ENCODE measurements at regions not wholly inside any gene's neighbourhood (a gene's known extent, or its start where the extent isn't known, plus 50 kb on each side); places are given as distances from the start of the nearest gene placed in this dataset.

DNA sequence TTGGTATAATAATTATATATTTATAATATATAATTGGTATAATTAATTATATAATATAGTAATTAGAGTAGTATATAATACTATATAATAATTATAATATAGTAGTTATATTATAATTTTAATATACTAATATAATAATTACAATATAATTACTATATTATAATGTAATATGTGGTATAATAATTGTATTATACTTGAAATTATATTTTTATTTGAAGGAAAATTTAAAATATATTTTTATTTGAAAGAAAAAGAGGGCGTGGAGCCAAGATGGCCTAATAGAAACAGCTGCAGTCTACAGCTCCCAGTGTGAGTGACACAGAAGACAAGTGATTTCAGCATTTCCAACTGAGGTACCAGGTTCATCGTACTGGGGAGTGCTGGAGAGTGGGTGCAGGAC is 365.9 kb downstream of the MMUT start:
- DNase-seq, result no peak

DNA sequence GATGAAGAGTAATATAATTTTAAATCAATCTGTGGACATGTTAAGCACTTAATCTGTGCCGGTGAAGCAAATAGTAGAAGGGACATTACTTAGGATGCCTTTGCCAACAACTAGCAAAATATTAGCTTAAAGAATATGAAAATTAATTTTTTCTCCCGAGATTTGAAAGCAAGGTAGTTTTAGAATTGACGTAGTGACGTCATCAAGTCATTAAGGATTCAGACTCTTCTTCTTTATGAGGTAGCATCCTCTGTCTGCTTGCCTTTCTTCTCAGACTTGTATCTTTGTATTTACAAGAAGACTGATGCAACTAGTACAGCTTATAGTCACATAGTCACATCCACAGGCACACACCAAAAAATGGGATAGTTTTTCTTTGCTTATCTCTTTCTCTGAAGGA is 374.4 kb downstream of the MMUT start:
- DNase-seq, result no peak

DNA sequence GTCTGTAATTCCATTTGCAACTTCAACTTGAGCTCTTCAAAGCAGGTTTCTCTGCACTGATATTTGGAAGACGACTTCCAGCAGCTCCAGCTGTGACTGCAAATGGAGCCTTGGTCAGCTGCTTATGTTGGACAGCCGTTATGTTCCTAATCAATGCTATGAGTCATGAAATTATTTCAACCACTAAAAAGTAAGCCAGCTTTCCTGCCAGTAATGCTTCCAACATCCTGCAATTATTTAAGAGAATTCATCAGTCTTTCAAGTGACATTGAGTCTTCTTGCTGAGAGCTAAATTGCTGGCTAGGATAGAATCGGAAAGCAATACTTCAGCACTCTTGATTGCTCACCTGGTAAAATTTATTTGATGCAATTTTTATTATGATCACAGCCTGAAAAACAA is 375.7 kb downstream of the MMUT start:
- no peak for DNase-seq

DNA sequence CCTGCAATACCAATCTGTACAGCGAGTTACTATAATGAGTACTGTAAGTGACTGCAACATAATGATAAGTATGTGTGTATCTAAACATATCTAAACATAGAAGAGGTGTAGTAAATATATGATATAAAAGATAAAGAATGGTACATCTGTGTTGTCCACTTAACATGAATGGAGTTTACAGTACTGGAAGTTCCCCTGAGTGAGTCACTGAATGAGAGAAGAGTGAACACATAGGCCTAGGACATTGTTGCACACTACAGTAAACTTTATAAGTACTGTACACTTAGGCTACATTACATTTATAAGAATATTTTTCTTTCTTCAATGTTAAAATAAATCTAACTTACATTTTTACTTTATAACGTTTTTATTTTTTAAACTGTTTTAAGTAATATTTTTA is 380.4 kb downstream of the MMUT start:
- DNase-seq, result no peak

DNA sequence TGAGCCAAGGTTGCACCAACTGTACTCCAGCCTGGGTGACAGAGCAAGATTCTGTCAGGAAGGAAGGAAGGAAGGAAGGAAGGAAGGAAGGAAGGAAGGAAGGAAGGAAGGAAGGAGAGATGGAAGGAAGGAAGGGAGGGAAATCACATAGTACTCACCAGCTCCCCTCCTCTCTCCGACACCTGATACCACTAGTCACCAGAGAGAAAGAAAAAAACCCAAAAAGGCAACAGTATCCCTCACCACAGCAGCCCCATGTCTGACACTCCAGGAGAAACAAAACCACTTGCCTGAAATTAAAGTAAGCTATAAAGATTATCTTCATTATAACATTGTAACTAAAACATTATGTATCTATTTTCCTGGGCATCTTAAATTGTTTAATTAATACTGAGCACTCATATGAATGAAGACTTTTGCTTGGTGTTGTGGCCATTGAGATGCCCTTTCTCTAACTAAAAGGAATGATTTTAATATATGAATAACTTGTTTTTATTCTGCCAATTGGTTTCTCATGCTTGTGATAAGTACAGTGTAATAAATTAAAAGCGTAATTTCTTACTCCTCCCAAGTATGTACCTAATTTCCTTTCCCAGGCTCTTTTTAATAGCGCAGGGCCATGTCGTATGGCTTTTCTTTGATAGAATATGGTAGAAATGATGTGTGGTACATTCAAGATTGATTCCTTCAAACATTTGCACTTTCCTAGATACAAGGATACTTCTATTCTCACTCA is 390.0 kb downstream of the MMUT start:
- DNase-seq, result no peak

DNA sequence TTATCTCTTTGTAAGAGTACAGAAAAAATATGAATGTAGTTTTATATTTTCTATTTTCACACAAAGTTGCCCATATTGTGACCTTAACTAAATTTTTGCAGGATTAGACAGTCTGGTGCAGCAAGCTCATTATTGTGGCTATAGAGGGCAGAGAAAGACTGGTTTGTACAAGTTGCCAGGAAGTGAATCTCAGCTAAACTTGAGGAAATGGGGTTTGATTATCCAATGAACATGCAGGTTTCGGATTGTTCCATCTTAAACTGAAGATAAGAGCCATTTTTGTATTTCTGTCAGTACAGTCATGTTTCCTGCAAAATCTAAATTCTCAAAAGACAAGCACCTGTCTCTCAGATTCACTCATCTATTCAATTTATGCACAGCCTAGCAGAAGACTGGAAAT is 390.9 kb downstream of the MMUT start:
- no peak for DNase-seq

DNA sequence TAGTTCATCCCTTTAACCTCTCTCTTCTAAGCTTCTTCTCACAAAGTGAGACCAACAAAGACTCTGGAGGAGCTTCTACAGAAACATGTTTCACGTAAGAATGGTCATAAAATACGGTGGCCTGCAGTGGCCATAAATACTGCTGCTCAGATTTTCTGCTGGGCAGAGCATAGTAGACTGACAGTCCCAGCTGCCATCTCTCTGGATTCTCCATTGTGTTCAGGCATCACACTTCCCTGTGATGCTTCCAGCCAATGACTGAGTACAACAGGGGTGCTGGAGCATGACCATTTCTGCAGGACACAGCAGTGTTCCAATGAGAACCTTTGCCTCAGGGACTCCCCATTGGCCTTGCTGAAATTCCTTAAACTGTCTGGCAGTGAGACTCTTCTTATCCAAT is 392.6 kb downstream of the MMUT start:
- DNase-seq, result no peak

DNA sequence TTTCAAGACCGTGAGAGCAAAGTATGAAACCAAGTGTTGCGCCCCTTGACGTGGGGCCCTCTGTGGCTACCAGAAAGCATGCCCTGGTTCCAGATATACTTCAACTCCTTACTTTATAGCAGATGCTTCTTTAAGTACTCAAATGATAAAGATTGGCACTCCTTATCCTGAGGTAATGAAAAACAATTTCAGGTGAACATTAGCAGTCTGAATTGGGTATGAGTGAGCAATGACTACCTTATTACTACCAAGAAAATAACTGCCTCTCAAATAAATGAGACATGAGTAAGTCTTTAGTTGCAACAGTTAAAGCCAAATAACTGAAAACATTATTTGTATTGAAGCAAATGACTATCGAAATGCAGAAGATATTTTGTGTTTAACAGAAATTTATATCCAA is 408.7 kb downstream of the MMUT start:
- no peak for DNase-seq

DNA sequence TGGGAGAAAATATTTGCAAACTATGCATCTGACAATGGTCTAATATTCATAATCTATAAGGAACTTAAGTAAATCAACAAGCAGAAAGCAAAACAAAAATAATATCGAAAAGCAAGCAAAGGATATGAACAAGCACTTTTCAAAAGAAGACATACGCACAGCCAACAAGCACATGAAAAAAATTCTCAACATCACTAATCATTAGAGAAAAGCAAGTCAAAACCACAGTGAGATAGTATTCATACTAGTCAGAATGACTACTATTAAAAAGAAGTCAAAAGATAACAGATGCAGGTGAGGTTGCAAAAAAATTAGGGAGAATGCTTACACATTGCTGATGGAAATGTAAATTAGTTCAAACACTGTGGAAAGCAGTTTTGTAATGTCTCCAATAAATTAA is 410.2 kb downstream of the MMUT start:
- no peak for DNase-seq

DNA sequence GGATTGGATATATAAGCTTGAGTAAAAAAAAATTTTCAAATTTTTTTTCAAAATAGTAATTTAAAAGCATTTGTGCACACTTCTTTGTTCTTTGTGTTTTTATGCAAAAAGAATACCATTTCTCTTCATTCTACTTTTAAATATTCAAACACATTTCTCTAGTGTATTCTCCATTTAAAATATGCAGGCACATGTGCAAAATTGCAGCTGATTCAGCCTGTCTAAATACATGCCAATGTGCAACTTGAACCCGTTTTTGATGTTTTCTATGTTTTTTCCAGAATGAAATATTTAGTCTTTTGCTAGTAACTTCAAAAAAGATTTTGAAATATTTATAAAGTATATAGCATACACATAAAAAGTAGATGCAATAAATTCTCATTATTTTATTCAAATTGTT is 411.8 kb downstream of the MMUT start:
- no peak for DNase-seq

DNA sequence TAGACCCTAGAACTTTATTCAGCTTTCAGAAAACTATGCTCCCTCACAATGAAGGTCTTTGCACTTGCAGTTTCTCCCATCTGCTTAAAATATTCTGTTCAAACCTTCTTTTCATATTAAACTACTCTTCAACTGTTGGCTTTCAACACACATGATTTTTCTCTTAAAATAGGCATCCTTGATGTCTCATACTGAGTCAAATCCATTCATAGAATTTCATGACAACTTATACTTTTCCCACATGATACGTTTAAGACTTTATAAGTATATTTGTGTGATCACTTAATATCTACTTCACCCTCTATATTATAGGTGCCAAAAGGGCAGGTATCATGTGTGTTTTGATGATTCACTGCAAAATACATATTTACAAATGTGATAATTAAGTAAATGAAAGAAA is 412.5 kb downstream of the MMUT start:
- no peak for DNase-seq

DNA sequence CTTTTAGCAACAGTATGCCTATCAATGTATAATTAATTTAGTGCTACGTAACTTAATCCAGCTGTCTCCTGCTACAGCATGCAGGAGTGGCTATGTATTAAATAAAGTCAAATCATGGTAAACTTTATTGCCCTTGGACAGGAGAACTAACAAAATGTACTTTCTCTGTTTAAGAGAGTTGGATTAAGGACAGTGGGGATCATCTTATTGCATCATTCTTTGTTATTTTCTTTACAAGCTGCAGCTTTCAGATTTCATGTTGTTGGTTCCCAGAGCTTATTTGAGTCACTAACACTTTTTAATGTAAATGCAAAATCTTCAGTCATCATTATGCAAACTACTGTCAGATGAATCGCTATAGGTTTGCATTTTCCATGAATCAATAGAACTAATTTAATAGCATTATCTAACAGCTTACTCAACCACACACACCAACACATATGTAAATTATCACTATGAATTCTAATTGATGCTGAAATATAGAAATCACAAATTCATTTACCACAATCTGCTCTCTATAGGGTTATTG is 424.7 kb downstream of the MMUT start:
- DNase-seq, result no peak

DNA sequence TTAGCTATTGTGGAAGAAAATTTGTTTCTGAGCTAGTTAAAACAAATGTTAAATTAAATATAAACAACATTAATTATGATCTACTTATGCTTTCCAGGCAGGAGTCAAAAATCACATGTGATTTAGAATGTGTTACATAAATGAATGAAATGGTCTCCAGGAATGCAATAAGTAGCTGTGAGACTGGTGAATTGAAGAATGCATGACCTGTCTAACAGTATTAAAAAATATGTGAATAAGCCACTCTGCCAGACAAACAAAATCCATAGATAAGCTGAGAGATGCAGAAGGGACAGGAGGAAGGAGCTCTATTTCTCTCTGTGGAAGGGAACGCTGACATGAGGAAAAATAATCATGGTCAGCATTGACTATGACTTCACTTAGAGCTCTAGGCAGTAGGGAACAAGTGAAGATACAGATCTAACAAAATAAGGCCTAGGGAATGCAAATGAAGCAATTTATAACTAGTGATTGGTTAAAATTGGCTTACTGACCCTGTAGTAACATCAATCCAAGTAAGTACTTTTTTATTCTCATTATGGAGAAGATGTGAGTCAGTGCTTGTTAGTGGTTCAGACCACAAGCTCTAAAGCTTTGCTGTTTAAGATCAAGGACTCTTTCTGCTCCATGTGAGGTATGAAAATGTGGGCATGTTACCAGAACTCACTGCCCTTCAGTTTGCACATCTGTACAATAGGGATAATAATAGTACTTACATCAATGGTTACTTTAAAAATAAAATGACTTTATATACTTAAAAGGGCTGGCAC is 432.6 kb downstream of the MMUT start:
- DNase-seq, result no peak

DNA sequence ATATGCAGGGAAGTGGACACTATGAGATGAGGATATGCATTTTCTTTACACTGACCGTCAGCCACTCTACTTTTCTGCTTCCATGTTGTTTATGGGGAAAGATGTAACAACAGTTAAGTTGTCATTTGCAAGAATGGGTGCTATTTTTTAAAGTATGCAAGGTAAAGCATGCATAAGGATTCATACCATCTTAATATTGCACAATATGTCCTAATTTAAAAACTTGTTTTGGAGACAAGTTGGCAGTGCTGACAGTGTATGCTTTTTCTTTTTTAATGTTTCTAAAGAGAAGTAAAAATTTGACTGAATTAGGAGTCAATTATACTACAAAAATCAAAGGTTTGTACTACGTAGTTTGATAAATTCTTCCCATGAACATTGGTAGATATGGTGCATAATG is 435.4 kb downstream of the MMUT start:
- DNase-seq, result no peak

DNA sequence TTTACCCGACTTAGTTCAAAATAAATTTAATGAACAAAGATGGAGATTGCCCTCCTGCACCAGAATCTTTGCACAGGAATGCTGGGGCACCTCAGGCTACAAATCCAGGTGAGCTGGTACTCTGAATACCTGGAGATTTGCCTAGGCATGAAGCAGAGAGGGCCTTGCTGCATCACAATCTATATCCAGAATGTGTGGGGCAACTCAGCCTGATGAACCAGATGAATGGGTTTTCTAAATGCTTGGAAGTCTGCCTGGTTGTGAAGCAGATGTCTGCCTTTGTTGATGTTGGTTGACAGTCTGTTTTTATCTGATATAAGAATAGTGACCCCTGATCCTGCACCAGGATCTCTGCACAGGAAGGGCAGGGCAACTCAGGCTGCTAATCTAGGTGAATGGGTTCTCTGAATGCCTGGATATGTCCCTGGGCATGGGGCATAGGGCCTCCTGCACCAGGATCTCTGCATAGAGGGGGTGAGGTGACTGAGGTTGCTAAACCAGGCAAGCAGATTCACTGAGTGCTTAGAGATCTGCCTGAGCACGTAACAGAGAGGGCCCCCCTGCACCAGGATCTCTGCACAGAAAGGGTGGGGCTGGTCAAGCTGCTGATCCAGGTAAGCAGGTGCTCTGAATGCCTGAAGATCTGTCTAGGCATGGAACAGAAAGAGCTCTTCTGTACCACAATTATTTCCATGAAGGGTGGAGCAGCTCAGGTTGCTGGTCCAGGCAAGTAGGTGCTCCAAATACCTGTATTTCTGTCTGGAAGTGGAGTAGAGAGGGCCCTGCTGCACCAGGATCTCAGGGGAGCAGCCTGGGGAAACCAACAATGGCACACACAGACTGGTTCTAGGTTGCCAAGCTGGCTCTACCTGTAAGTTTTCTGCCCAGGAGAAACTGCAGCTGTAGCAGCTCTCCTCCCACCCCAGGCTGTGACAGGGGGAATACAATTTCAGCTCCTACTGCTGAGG is 437.5 kb downstream of the MMUT start:
- no peak for DNase-seq

DNA sequence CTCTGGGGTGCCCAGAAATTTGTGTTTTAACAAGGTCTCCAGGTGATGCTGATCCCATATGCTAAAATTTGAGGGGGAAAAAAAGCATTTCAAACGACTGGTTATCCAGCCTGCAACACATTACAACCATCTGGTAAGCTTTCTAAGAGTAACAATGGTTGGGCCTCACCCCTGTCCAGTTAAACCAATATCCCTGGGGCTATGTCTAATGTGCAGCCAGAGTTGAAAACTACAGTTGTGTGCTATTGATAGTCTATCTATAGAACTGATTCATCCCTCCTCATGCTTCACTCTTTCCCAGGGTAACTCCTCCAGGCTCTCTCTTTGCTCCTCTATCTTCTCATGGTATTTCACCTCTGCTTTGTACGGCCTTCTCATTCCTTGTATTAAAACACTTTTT is 458.3 kb downstream of the MMUT start:
- no peak for DNase-seq

DNA sequence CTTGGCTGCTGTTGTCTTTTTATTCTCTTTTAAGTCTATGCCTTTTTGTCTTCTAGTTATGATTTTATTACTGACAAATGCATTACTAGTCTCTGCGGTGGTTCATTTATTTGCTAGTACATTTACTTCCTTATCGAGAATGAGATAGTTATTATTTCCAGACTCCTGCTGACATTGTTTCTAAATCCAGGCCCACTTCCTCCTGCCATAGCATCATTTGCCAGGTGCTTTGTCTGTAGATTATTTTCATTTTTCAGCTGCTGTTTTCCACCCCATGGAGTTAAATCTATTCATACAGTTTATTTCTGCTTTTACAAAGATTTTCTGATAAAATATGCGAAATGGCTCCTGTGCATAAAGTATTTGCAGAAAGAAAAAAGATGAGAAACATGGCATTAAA is 459.7 kb downstream of the MMUT start:
- DNase-seq, result peak; percentile 4

DNA sequence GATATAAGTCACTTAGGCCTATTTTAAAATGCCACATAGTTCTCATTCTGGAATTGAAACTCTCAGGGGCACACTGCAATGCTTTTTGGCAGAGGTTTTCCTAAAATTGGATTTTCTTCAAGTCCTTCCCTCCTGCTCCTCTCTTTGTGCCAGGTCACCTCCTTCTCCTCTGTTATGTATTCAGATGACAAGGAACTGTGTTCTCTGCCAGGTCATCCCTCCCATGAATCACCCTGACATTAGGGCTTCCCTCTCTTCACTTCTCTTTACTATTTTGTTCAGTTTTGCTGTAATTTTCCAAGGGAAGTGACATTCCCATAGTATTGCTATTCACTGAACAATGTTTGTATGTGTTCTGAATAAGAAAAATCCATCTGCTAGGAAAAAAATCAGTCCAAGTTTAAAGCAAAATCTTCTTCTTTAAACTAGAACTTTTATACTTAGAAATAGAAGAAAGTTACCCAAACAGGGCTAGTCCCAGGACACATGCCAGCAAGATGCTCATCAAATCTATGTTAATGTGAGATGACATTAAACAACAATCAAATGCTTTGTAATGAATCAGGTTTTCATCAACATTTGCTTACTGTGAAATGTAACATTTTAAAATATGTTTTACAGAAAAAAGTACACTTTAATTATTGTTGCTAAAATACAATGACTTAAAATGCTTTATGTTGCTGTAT is 461.1 kb downstream of the MMUT start:
- DNase-seq, result no peak

DNA sequence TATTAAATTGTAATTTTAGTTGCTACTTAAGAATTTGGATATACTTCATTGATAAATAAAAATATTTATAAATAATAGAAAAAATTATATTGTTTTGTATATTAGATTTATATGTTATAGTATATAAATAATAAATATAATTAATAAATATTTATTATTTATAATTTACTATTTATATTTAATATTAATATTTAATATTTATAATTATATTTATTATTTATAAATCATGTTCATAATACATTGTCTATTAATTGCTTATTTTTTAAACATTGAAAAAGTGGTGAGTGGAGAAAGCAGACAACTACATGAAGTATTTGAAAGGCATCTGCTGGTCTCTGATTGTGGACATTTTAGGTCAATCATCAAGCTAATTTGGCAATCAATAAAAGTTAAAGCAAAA is 464.5 kb downstream of the MMUT start:
- no peak for DNase-seq

DNA sequence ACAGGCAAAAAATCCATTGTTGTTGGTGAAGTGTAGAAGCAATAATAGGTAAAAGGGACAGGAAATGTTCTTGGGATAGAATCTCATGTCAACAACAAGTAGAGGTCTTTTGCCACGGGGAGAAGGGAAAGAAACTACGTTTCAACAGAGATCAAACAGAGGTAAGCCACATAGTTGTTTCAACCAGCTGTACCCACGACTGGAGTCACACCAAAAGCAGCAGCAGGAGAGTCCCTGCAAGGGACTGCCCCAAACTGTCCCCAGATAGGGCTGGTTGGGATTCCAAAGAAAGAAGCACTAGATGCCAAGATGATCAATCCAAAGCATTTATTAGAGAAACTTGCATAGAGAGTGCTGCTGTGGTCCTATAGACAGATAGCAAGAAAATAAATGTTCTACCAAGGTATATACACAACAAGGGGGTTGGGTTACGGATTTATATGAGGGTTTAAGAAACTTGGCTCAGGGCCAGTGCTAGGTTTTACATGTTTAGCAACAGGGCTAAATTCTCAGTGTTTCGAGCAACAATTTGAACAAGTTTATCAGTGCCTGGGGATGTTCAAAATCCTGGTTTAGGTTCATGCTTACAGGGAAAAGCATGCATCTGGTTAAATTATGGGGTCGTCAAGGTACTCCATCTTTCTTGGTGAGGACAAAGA is 466.5 kb downstream of the MMUT start:
- no peak for DNase-seq

DNA sequence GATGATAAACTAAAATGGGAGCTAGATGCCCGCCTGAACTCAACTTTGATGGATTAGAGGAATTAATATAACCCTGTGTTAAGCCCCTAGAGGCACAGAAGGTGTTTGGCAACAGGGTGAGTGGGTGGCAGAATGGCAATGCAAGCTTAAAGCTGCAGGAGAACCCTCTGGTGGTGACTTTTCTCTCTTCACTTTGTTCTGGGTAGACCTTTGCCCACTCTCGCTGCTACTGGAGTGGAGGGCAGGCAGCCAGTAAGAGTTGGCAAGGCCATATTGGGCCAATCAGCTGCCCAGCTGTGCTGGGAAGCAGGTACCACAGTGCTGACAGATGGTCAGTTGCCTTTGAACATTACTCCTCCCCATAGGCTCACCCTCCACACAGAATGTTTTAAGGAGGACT is 468.2 kb downstream of the MMUT start:
- no peak for DNase-seq

DNA sequence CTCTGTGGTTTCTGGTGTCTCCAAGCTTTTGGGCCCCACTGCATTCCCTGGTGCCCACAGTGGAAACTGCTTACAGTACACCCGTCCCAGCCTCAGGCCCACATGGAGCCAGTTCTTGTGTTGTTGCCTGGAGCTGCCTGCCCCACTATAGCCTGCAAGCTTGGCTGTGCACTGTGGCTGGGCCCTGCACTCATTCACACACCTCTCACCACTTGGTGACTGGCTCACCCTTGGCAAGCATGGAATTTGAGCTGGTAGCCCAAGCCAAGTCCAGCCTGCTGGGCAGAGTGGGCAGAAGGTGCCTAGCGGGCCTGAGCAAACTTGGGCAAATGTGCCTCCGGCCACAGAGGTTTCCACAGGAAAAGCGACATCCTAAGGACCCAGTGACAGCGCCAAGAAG is 472.3 kb downstream of the MMUT start:
- no peak for DNase-seq

Data from NCI-H510A treated with DMSO at 0.1 percent for 48 hours (cell line).